ENCODE measurements at regions not wholly inside any gene's neighbourhood (a gene's known extent, or its start where the extent isn't known, plus 50 kb on each side); places are given as distances from the start of the nearest gene placed in this dataset.
"Not testable (repeated sequence)": the region's sequence is repeated elsewhere in the genome, so short reads cannot be mapped to it uniquely, and the experiment has no call there.

- not testable (repeated sequence) for TF ChIP-seq ZNF274 (IDR thresholded peaks at IDR 0.05; ENCODE audit: low read length); ZNF274 (tag by site-specific recombination; IDR thresholded peaks at IDR 0.05; ENCODE audit: borderline replicate concordance); CTCF (tag by site-specific recombination; IDR thresholded peaks at IDR 0.05); ZBTB7A (tag by site-specific recombination; IDR thresholded peaks at IDR 0.05; ENCODE audit: low read depth)
These were observed 742.4 kb upstream of the RGMB start for GRCh38 chr5:98031036-98031435.
